B cell (primary cell): ENCODE measurements at regions not wholly inside any gene's neighbourhood (a gene's known extent, or its start where the extent isn't known, plus 50 kb on each side); places are given as distances from the start of the nearest gene placed in this dataset.
A peak's percentile ranks its signal among the peaks of the same experiment; 100 is the strongest.

Source experiments
- ATAC-seq: fragments of 200-7000 bp; cut with Tn5 transposase; one replicate; pipeline ENCODE4 v1.10.0; 2021; ENCODE audit warnings: low read depth, mild to moderate bottlenecking, moderate number of reproducible peaks, moderate library complexity
- CTCF ChIA-PET: fragments of 350-600 bp; sonication (Branson Sonifier 250); formaldehyde crosslinking; loops from one replicate; lab custom pipeline; 2021; ENCODE audit warnings: antibody characterized with exemption, inconsistent platforms; lab: Charles Lee
- POLR2A ChIA-PET: fragments of 350-600 bp; sonication (Branson Sonifier 250); formaldehyde crosslinking; loops from one replicate; lab custom pipeline; 2021; ENCODE audit warnings: antibody characterized with exemption; lab: Charles Lee
- DNase-seq: peaks from one replicate; pipeline ENCODE4 v3.0.0; 2013
- H2AFZ ChIP-seq: 2 replicates; pipeline ENCODE4 v1.6.1; 2012; ENCODE audit warnings: mild to moderate bottlenecking, low read depth, low read length; ENCODE audit not compliant: insufficient read depth, poor library complexity, severe bottlenecking
- H3K27ac ChIP-seq, 2 donors: 1 replicate in 1 of 2; 2 replicates in 1 of 2; pipeline ENCODE4 v1.5.1; 2012 to 2013; ENCODE audit warnings: low read length in 2 of 2, mild to moderate bottlenecking in 2 of 2, moderate library complexity in 1 of 2
- H3K27me3 ChIP-seq, 4 experiments: fragments of 200-600 bp in 1 of 4; sonication (generic) in 1 of 4; replicated peaks in 1 of 4; 1 replicate in 2 of 4; 2 replicates in 2 of 4; pipeline versions ENCODE4 v1.6.1 to v1.7.0; 2013 to 2016; ENCODE audit warnings: low read length in 3 of 4, mild to moderate bottlenecking in 2 of 4, mixed read lengths in 1 of 4, moderate library complexity in 1 of 4; ENCODE audit not compliant: insufficient read depth in 4 of 4, control insufficient read depth in 3 of 4; ENCODE audit errors: control extremely low read depth in 1 of 4
- H3K36me3 ChIP-seq, 2 experiments: replicated peaks in 1 of 2; 1 replicate in 1 of 2; 2 replicates in 1 of 2; pipeline versions ENCODE4 v1.6.1 to v1.7.1; 2013; ENCODE audit warnings: low read length in 1 of 2; ENCODE audit not compliant: insufficient read depth in 2 of 2, control insufficient read depth in 1 of 2; ENCODE audit errors: control extremely low read depth in 1 of 2, extremely low read depth in 1 of 2
- H3K4me1 ChIP-seq, 2 donors: fragments of 200-600 bp in 1 of 2; sonication (generic) in 1 of 2; 1 replicate in 1 of 2; 2 replicates in 1 of 2; pipeline versions ENCODE4 v1.5.1 to v1.6.1; 2013 to 2017; ENCODE audit warnings: low read length in 2 of 2; ENCODE audit not compliant: control insufficient read depth in 2 of 2, insufficient read depth in 2 of 2
- H3K4me2 ChIP-seq: replicated peaks from 2 replicates; pipeline ENCODE3; 2012; ENCODE audit warnings: mild to moderate bottlenecking, low read depth, low read length; ENCODE audit not compliant: poor library complexity, severe bottlenecking
- H3K4me3 ChIP-seq, 5 experiments: fragments of 200-600 bp in 1 of 5; sonication (generic) in 1 of 5; 1 replicate in 3 of 5; 2 replicates in 2 of 5; pipeline versions ENCODE4 v1.5.1 to v1.7.0; 2011 to 2016; ENCODE audit warnings: low read length in 4 of 5, mild to moderate bottlenecking in 4 of 5, low read depth in 2 of 5, control low read depth in 1 of 5, moderate library complexity in 1 of 5; ENCODE audit not compliant: insufficient read depth in 1 of 5; ENCODE audit errors: control extremely low read depth in 1 of 5, extremely low read depth in 1 of 5
- H3K79me2 ChIP-seq: fragments of 200-600 bp; sonication (generic); one replicate; pipeline ENCODE4 v1.6.0; 2016; ENCODE audit warnings: low read length; ENCODE audit not compliant: control insufficient read depth, insufficient read depth
- H3K9ac ChIP-seq: fragments of 200-600 bp; sonication (generic); 2 replicates; pipeline ENCODE4 v1.6.1; 2017; ENCODE audit warnings: mild to moderate bottlenecking, low read length, moderate library complexity
- H3K9me3 ChIP-seq, 3 donors: one replicate each; pipeline versions ENCODE4 v1.6.1 to v1.7.1; 2013; ENCODE audit warnings: low read length in 2 of 3; ENCODE audit not compliant: control insufficient read depth in 2 of 3, insufficient read depth in 1 of 3; ENCODE audit errors: control extremely low read depth in 1 of 3
- H4K20me1 ChIP-seq: 2 replicates; pipeline ENCODE4 v1.6.0; 2012; ENCODE audit warnings: mild to moderate bottlenecking, low read length; ENCODE audit not compliant: insufficient read depth, control insufficient read depth, poor library complexity, severe bottlenecking
- H3K27ac Mint-ChIP-seq: one replicate; pipeline ENCODE4 v1.8.0; 2021; ENCODE audit warnings: mixed read lengths
- H3K27me3 Mint-ChIP-seq: one replicate; pipeline ENCODE4 v1.8.0; 2021; ENCODE audit warnings: mixed read lengths
- H3K4me1 Mint-ChIP-seq: one replicate; pipeline ENCODE4 v1.8.0; 2021; ENCODE audit warnings: mixed read lengths
- H3K4me3 Mint-ChIP-seq: one replicate; pipeline ENCODE4 v1.8.0; 2021; ENCODE audit warnings: mixed read lengths
- H3K9me3 Mint-ChIP-seq: one replicate; pipeline ENCODE4 v1.8.0; 2022; ENCODE audit warnings: mixed read lengths; ENCODE audit not compliant: insufficient read depth
- EZH2 ChIP-seq: IDR thresholded peaks from 2 replicates; pipeline ENCODE4 v1.6.1; 2012; ENCODE audit warnings: borderline replicate concordance, low read depth, mild to moderate bottlenecking, moderate library complexity, low read length; ENCODE audit not compliant: insufficient read depth, poor library complexity, severe bottlenecking
- whole genome bisulfite sequencing: methylation state at CpG from one replicate; pipeline ENCODE4 v1.1.5; 2013; ENCODE audit warnings: missing lambda C conversion rate; ENCODE audit not compliant: insufficient coverage; 5-methylcytosine and 5-hydroxymethylcytosine counted together
- intact Hi-C: fragments of 100-400 bp; cut with micrococcal nuclease; formaldehyde crosslinking; loops from one replicate; pipeline ENCODE4 v1.10.0; 2022
- TF ChIP-seq, protein P1 (sequence below): fragments of 200-600 bp; IDR thresholded peaks from one replicate; pipeline ENCODE4 v1.8.0; 2022; ENCODE audit warnings: antibody characterized with exemption, mild to moderate bottlenecking

DNA sequence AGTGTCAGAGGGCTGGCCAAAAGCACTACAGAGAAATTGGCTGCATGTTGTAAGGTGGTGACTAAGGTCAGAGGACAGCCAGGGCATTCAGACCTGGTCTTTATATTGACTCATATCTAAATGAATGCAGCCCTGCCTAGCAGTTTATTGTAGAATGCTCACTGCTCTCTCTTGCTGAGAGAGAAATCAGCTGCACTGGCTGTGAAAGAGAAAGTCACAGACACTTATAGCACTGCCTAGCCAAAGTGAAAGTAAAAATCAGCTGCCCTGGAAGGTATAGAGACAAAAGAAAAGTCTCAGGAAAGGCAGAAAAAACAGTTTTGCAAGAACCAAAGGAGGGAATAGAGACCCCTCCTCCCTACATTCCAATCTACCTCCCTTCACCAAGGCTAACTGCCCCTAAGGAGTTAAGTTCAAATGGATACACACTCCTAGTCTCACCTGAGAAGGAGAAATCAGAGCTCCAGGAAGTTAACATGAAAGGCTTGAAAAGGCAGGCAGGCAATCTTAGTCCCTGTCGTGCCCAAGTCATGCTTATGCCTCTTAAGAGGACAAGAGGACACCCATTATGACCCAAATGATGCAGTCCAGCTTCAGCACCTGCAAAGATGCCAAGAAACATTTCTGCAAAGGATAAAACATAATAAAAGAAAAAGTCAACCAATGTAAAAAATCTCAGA lies 235.1 kb downstream of the RPS4Y2 start:
- CTCF ChIA-PET, result interaction anchor here (1.3 kb wide), 1 partner anchor 10 kb away, joined by 3 read pairs; no protein-coding TSS in a partner anchor

DNA sequence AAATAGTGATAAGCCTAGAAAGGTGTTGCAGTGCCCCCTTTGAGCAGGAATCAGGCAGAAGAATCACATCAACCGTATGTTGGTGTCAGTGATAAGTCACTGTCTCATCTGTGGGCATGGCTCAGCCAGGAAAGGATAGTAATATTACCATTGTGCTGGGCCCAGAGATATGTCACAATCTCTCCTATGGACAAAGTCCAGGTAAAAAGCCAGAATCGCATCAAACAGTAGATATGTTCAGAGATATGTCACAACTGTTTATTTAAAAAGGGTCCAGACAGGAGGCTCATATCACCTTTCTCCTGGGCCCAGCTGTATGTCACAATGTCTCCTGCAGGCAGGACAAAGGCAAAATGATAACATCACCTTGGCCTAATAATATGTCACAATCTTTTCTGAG lies 241.4 kb downstream of the RPS4Y2 start:
- Mint-ChIP-seq H3K27me3 (no peaks in the 10 kb centered on the region), H3K9me3 (no peaks in the 10 kb centered on the region), H3K4me3 (no peak overlapping the region), H3K4me1 (peaks cover 10% of the 10 kb centered on the region), H3K27ac (no peak overlapping the region)
- Histone ChIP-seq H3K4me1 (no peaks in the 10 kb centered on the region), H3K79me2 (no peaks in the 10 kb centered on the region), H2AFZ (no peak overlapping the region), H3K36me3 (no peaks in the 10 kb centered on the region), H4K20me1 (no peaks in the 10 kb centered on the region), H3K9ac (no peak overlapping the region), H3K4me3 (no peak overlapping the region), H3K27ac (no peak overlapping the region), H3K9me3 (no peaks in the 10 kb centered on the region), H3K27me3 (no peaks in the 10 kb centered on the region), H3K4me2 (no peak overlapping the region)
- ATAC-seq (no peak), DNase-seq (no peak)
- TF ChIP-seq EZH2, result no peak
- TF ChIP-seq, protein P1, sequence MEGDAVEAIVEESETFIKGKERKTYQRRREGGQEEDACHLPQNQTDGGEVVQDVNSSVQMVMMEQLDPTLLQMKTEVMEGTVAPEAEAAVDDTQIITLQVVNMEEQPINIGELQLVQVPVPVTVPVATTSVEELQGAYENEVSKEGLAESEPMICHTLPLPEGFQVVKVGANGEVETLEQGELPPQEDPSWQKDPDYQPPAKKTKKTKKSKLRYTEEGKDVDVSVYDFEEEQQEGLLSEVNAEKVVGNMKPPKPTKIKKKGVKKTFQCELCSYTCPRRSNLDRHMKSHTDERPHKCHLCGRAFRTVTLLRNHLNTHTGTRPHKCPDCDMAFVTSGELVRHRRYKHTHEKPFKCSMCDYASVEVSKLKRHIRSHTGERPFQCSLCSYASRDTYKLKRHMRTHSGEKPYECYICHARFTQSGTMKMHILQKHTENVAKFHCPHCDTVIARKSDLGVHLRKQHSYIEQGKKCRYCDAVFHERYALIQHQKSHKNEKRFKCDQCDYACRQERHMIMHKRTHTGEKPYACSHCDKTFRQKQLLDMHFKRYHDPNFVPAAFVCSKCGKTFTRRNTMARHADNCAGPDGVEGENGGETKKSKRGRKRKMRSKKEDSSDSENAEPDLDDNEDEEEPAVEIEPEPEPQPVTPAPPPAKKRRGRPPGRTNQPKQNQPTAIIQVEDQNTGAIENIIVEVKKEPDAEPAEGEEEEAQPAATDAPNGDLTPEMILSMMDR, result no peak
- CTCF ChIA-PET, result no interaction called here
- no CpG with 5 or more reads among the region's 2 CpGs for WGBS
- POLR2A ChIA-PET, result no interaction called here
- intact Hi-C loops, result no loop called here

More for the DNA sequence above, 235.1 kb downstream of the RPS4Y2 start:
- Mint-ChIP-seq H3K9me3 (no peaks in the 10 kb centered on the region), H3K27me3 (no peaks in the 10 kb centered on the region), H3K4me1 (peaks cover 23% of the 10 kb centered on the region), H3K27ac (peak overlapping the region; percentile 94), H3K4me3 (peak overlapping the region; percentile 83)
- H4K20me1 ChIP-seq, result no peaks in the 10 kb centered on the region
- H3K9ac ChIP-seq, result no peak overlapping the region
- H3K4me3 ChIP-seq, result peak overlapping the region in 1 of 5 experiments; percentile 29
- no peaks in the 10 kb centered on the region for H3K27me3 ChIP-seq
- intact Hi-C loops, result no loop called here
- ATAC-seq (peak; percentile 81), DNase-seq (peak; percentile 50)
- POLR2A ChIA-PET, result no interaction called here
- peak overlapping the region in 1 of 2 donors; percentile 78 for H3K27ac ChIP-seq
- H3K4me1 ChIP-seq, result peaks cover 0 to 21% of the 10 kb centered on the region in 2 donors
- TF ChIP-seq, protein P1, result no peak
- TF ChIP-seq EZH2, result no peak
- H3K79me2 ChIP-seq, result no peaks in the 10 kb centered on the region
- no peaks in the 10 kb centered on the region for H3K9me3 ChIP-seq
- 0% methylated on average over 1 of the region's 1 CpG for WGBS
- no peaks in the 10 kb centered on the region for H3K36me3 ChIP-seq
- H3K4me2 ChIP-seq, result no peak overlapping the region
- no peak overlapping the region for H2AFZ ChIP-seq
